ENCODE measurements at regions not wholly inside any gene's neighbourhood (a gene's known extent, or its start where the extent isn't known, plus 50 kb on each side); places are given as distances from the start of the nearest gene placed in this dataset.

DNA sequence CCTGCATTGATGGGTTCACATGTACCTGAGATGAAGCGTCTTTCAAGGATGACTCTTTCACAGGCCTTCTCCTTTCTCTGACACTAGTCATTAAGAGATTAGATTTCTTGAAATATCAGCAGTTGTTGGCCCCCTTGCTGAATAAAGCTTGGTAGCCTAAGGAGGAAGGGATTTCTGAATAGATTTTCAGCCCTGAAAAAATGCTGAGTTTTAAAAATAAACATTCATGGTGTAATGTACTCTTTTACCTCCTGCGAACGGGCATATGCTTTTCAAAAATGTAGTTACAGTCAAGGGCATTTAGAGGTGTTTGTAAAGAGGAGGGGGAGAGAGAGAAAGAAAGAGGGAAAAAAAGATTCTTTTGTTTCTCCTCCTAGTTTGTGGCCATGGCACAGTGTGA lies 222.7 kb downstream of the SOX4 start:
- DNase-seq (ENCODE audit: low spot score) = no peak

DNA sequence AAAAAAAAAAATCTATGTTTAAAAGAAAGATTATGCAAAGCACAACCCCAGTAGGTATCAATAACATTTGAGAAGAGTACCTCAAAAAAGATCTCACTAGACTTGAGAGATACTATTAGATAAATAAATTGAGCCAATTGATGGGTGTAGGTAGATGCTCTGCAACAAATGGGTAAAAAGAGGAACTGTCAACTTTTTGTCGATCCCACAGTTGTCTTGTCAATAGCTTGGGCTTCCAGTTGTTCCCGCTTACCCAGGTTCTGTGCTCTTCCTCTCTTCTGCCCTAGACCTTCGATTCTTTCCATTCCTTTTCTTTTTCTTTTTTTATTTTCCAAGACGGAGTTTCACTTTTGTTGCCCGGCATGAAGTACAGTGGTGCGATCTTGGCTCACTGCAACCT lies 226.9 kb downstream of the SOX4 start:
- DNase-seq (ENCODE audit: low spot score) = no peak

GRCh38 chr6:21823371-21823770 lies 229.8 kb downstream of the SOX4 start:
- no peak for DNase-seq (ENCODE audit: low spot score)

- no peak for DNase-seq (ENCODE audit: low spot score)
Measured at GRCh38 chr6:21824431-21825177, 231.1 kb downstream of the SOX4 start.

- DNase-seq (ENCODE audit: low spot score) = no peak
Measured at GRCh38 chr6:21826023-21826422, 232.5 kb downstream of the SOX4 start.

DNA sequence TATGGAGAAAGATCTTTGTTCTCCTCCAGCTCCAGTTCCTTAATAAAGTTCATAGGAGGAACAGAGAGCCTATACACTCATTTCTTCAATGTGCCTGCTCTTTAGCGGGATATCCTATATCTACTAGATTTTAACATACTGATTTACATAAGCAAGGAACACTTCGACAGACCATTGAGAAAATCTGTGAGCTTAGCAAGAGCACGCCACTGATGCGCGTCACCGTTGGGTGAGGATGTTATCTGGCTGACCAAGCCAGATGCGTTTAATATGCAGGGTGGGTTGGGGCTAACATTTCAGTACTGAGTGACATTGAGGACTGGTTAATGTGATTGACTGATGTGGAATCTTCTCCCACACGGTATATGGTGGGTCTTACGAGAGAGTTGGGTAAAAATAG lies 233.4 kb downstream of the SOX4 start:
- DNase-seq (ENCODE audit: low spot score) = no peak

DNA sequence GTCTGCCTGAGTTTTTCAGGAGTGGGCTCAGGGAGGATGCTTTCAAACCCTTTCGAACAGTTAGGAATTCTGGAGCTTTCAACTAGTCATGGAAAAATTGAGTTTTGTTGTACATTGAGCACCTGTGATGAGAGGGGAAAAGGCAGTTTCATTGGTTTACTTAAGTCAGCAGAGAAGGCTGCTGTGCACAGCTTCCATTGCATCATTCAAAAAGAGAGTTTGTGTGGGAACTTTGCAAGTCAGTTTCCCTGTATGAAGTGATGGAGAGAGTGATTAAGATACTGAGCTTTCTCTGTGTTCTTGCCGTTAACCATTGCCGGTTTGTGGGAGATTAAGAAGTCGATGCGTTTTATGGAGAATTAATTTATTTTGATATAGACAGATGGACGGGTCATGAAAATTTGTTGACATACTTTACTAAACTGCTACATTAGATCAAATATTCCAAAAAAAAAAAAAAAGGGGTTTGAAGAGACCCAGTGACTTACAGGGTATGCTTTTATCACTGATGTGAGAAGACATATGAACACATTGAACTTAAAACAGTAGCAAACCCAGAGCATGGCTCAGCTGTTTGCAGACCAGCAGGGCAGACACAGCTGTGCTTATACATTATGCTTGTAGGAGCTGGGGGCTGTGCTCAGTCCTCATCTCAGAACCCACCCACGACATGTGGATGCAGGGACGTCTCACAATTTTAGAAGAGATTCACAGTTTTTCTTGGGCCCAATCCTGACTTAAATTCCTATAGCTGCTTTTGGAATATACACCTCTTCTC lies 234.1 kb downstream of the SOX4 start:
- no peak for DNase-seq (ENCODE audit: low spot score)

DNA sequence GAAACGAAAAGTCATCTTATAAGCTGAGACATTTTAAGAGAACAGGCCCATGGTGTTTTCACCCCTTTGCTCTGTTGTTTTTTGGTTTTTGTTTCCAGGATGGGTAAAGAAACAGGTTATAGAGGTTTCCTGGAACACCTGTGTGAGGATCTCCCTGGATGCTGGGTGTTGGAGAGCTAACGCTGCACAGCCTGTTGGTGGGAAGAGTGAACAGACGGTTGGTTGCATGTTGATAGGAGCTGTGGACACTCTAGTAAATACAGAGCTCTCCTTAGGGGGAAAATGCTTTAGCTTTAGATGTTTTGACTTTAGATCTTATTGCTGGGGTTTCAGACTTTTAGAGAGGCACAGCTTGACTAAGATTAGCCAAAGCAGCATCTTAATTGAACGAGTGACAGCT lies 235.2 kb downstream of the SOX4 start:
- no peak for DNase-seq (ENCODE audit: low spot score)

DNA sequence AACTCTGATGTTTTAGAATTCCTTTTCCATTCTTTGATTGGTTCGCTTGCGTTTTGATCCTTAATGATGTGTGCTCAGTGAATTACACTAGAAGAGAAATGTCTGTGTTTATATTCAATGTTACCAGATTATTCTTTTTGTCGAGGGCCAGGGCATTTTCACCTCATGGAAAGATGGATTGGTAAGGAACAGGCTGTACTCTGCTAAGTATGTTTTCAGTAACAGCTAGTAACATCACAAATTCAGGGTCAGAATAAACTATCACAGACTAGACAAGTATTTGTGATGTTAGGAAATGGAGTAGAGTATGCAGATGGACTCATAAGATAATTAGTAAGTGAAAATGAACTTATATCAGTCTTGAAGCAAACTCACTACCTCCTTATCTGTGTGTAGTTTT lies 235.6 kb downstream of the SOX4 start:
- DNase-seq (ENCODE audit: low spot score) = no peak

DNA sequence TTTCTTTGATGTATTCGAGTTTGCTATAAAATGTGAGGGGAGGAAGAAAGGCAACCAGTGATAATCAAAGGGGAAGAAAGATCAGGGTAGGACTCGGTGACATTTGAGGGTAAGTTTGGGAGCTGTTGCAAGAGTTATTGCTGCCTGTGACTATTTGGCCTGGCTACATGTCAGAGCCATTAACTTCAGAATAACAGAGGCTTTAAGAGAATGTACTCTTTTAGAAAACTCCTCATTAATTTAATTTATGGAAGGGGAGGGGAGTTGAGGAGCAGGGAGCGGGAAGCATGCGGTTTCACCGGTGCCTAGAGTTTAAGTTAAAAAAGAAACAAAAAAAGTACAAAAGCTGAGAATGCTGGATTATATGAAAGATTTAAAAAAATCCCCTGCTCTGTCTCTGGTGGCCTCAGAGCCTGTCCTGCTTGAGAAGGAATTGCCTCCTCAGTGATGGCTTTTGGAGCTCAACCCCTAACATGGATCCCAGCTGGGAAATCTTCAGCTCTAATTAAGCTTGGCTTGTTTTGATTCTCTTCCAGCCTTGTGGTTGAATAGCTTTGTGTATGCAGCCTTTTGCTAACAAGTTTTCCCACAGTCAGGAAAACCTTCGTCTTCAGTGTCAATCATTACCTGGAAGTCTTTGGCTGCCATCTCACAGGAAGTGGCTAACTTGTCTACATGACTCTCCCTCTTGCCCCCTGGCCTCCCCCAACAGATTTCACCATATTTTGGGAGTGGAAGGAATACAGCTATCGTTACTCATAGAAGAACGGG lies 238.2 kb downstream of the SOX4 start:
- no peak for DNase-seq (ENCODE audit: low spot score)

DNA sequence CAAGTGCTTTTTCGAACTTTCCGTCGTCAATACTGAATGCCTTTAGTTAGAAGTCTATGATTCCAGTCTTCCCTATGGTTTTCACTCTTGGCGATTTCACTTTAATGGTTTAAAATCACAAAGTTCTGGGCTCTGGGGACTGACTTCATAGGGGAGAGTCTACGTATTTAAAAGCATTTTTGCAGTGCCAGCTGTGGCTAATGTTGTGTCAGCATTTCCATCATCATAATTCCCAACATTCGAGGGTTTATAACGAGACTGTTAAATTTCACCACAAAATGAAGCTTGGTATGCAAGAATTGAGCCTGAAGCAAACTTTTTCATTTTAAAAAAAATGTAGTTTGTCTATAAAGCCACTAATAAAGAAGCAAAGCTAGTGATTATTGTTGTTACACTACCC lies 242.7 kb downstream of the SOX4 start:
- DNase-seq (ENCODE audit: low spot score) = no peak

GRCh38 chr6:21836772-21837425 lies 243.3 kb downstream of the SOX4 start:
- no peak for DNase-seq (ENCODE audit: low spot score)

DNA sequence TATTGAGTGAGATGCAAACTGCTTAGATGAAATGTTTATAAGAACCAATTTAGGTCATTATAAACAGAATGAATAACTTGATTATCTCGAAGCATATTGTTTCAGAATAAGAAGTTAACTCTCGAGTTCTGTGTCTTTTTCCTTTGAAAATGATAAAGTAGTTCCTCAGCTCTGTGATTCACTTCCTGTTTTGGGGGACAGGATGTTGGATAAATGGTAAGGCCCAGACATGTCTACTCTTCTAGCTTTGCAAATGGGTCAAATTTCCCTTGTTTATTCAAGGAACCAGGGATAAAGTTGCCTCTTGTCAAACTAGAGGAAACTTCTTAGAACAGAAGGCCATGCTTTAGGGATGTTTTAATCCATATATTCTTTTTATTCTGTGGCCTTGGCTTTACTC lies 246.9 kb downstream of the SOX4 start:
- DNase-seq (ENCODE audit: low spot score) = no peak

- no peak for DNase-seq (ENCODE audit: low spot score)
Measured at GRCh38 chr6:21842875-21843645, 249.5 kb downstream of the SOX4 start.

GRCh38 chr6:21844120-21844917 lies 250.8 kb downstream of the SOX4 start:
- no peak for DNase-seq (ENCODE audit: low spot score)

- DNase-seq (ENCODE audit: low spot score) = no peak
Measured at GRCh38 chr6:21845018-21845417, 251.5 kb downstream of the SOX4 start.

DNA sequence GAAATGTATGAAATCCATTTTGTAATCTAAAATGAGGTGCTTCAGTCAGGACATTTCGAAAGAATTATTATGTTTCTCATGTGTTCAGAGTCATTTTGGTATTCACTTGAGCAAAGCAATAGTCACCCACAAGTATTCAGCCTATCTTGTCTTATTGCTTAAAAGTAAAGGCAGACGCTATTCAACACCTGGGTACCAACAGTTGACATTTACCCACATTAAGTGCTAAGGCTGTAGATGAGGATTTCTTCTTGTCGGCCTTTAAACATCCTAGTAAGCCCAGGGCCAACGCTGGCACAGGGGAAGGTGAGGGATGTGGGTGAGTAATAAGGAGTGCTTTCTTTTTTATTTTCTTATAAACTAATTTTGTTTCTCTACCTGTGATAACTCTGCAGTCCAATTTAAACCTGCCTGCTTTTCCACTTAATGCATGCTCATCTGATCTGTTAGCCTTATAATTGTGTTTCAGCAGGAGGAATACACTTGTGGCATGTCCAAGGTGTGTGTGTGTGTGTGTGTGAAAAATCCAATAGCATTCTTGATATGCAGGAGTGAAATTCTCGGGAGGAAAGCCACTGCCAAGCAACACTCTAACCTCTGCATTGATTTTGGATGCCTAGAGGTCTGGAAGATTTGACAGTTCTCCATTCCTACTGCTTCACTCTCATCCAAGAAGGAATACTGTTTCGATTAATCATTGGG lies 252.0 kb downstream of the SOX4 start:
- DNase-seq (ENCODE audit: low spot score) = no peak

DNA sequence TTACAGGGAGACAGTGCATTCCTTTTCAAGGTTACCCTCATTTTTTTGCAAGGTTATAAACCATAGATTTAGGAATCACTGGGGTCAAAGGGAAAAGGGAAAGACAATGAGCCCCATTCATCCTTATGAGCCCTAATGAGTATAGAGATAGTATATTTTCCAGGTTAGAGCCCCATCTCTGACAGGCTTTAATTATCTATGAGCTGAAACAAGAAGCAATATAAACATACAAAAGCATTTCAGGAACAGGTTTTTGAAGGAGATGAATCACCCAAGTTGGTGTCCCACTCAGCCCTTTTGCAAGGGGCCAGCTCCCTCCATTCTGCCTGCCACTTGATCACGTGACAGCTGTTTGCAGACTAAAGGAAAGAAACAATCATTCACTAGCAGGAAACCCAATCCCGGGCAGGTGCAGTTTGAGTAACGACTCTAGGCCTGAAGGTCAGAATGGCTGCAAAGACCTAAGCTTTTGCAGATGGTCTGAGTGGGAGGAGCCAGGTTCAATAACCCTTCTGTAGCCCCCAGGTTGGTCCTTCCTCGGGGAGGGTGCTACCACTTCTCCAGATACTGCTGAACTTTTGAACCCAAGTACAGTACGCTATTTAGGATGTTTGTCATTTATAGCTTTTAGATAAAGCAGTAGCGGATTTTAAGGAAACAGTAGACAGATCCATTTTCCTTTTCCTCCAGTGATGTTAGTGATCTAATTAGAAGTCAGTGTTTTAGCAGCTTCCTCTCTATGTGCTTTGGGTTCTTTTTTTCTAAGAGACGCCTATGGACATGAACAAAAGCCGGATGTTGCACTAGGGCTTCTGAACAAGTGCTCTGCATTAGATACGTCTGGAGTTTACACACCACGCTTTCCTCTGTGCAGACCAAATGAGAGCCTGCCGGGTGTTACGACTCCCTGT lies 253.2 kb downstream of the SOX4 start:
- no peak for DNase-seq (ENCODE audit: low spot score)
